GM12874 (cell line): ENCODE measurements at regions not wholly inside any gene's neighbourhood (a gene's known extent, or its start where the extent isn't known, plus 50 kb on each side); places are given as distances from the start of the nearest gene placed in this dataset.

Source experiments
- TF ChIP-seq, protein P1 (sequence below): IDR thresholded peaks from 2 replicates; pipeline ENCODE4 v1.5.1; 2011; ENCODE audit warnings: low read depth, mild to moderate bottlenecking, control low read depth, low read length, moderate library complexity; ENCODE audit not compliant: insufficient read depth

DNA sequence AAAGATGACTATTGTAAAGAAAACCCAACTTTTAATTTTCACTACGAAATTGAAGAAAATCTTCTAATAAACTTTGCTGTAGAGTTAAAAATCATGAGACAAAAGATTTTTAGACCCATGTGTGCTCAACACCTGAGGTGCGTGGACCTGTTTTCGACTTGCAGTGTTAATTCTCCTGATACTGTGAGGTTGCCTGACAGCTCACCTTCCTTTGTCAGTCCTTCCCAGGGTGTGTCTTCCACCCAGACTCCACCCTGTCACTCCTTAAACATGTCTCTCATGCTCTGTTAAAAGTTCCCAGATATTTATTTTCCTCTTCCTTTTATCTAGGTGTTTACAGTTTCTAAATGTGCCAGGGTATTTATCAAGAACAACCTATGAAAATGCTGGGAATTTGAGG lies 151.3 kb upstream of the NT5E start:
- TF ChIP-seq, protein P1, sequence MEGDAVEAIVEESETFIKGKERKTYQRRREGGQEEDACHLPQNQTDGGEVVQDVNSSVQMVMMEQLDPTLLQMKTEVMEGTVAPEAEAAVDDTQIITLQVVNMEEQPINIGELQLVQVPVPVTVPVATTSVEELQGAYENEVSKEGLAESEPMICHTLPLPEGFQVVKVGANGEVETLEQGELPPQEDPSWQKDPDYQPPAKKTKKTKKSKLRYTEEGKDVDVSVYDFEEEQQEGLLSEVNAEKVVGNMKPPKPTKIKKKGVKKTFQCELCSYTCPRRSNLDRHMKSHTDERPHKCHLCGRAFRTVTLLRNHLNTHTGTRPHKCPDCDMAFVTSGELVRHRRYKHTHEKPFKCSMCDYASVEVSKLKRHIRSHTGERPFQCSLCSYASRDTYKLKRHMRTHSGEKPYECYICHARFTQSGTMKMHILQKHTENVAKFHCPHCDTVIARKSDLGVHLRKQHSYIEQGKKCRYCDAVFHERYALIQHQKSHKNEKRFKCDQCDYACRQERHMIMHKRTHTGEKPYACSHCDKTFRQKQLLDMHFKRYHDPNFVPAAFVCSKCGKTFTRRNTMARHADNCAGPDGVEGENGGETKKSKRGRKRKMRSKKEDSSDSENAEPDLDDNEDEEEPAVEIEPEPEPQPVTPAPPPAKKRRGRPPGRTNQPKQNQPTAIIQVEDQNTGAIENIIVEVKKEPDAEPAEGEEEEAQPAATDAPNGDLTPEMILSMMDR, result no peak

DNA sequence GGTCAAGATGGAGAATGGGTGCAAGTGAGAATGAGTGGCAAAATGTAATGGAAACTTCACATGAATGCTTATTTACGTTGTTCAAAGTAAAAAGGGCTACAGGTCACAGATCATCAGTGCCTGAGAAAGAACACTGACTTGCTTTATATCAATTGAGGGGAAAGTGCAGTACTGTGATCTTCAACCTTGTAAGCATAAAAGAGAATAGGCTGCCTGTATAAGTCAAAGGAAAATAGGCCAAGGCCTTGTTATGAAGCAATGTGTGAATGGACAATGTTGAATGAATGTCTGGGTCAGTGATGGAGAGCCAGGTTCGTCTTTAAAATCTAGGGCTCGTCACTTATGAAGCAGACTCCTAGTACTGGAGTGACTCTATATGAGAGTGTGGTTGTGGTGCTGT lies 158.6 kb upstream of the NT5E start:
- TF ChIP-seq, protein P1, result no peak

DNA sequence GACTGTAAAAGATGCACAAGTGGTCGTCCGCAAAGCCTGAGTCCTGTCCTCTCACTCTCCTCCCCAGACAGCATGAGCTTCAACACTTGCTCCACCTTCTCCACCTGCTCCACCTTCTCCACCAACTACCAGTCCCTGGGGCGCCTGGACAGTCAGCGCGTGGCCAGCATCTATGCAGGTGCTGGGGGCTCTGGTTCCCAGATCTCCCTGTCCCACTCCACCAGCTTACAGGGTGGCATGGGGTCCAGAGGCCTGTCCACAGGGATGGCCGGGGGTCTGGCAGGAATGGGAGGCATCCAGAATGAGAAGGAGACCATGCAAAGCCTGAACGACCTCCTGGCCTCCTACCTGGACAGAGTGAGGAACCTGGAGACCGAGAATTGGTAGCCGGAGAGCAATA lies 162.2 kb upstream of the NT5E start:
- TF ChIP-seq, protein P1, result no peak

DNA sequence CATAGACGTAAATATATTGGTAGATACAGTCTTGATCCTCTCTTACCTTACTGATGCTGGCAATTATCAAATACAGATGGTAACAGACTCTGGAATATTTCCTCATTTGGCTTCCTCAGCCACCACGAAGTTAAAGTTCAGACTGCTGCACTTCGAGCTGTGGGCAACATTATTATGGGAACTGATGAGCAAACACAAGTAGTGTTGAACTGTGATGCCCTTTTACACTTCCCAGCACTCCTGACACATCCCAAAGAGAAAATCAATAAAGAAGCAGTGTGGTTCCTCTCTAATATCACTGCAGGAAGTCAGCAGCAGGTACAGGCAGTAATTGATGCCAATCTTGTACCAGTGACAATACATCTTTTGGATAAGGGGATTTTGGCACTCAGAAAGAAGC lies 162.7 kb upstream of the NT5E start:
- TF ChIP-seq, protein P1, result no peak

DNA sequence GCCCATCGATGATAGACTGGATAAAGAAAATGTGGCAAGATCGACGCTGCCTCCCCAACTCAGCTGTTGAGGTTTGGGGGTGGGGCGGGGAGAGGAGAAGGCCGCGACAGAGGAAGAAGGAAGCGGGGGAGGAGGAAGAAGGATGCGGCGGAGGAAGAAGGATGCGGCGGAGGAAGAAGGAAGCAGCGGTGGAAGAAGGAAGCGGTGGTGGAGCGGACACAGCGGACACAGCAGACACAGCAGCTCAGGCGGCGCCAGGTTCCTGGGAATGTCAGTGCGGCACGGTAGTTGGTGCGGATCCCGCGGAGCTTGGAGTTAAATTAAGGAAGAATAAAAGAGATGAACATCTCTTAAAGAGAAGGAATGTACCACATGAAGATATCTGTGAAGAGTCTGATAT lies 163.9 kb upstream of the NT5E start:
- TF ChIP-seq, protein P1, result no peak

DNA sequence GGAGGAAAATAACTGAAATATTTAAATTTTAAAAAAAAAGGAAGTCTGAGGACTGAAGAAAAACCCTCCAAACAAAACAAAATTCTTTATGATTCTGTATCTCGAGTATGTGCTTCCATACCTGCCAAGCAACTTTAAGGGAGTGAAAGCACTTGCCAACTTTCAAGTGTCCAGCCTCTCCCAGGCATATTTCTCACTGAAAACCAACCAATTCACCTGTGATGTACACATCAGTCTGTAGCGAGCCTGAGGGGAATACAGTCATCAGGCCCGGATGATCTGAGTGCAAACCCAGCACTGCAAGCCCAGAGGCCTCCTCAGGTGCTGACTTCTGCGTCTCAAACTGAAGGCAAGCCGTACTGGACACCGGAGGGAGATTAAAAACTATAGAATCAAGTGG lies 164.8 kb upstream of the NT5E start:
- TF ChIP-seq, protein P1, result no peak

DNA sequence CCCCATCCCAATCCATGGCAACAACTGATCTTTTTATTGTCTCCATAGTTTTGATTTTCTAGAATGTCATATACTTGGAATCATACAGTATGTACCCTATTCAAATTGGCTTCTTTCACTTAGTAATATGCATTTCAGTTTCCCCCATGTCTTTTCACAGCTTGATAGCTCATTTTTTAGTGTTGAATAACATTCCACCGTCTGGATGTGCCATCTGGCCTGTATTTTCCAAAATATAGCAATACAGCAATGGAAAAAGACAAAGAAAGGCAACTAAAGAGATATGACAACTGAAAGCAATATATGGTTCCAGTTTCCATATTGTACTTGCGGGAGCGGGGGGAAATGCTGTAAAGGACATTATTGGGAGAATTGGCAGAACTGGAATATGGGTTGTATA lies 166.4 kb upstream of the NT5E start:
- TF ChIP-seq, protein P1, result no peak
